Gastrocnemius medialis (tissue), 4 donors: ENCODE measurements at regions not wholly inside any gene's neighbourhood (a gene's known extent, or its start where the extent isn't known, plus 50 kb on each side); places are given as distances from the start of the nearest gene placed in this dataset.

Experiments used
- ATAC-seq, 2 donors: fragments of 150-250 bp; one replicate each; pipeline ENCODE4 v1.9.1; 2016
- DNase-seq, 2 donors: peaks; one replicate each; pipeline ENCODE4 v3.0.0-alpha.2; 2019
- H3K27ac ChIP-seq, 4 donors: fragments of 200-600 bp; sonication (generic); 1 replicate in 1 of 4; 2 replicates in 3 of 4; pipeline ENCODE4 v1.5.1; 2016 to 2018; ENCODE audit warnings: mild to moderate bottlenecking in 2 of 4, moderate library complexity in 1 of 4
- H3K27me3 ChIP-seq, 3 donors: fragments of 200-600 bp; sonication (generic) in 2 of 3; 1 replicate in 1 of 3; 2 replicates in 2 of 3; pipeline versions ENCODE4 v1.5.1 to v1.6.0; 2016 to 2019; ENCODE audit warnings: mild to moderate bottlenecking in 1 of 3, moderate library complexity in 1 of 3
- H3K36me3 ChIP-seq, 2 donors: fragments of 200-600 bp; sonication (generic) in 1 of 2; one replicate each; pipeline ENCODE4 v1.5.1; 2017 to 2018
- H3K4me1 ChIP-seq, 2 donors: fragments of 200-600 bp; sonication (generic) in 1 of 2; one replicate each; pipeline ENCODE4 v1.5.1; 2016 to 2017; ENCODE audit warnings: mild to moderate bottlenecking in 2 of 2
- H3K4me3 ChIP-seq, 4 donors: fragments of 200-600 bp; sonication (generic) in 3 of 4; 1 replicate in 1 of 4; 2 replicates in 3 of 4; pipeline ENCODE4 v1.5.1; 2016 to 2019; ENCODE audit warnings: mild to moderate bottlenecking in 2 of 4
- H3K9me3 ChIP-seq, 3 donors: fragments of 200-600 bp; sonication (generic) in 2 of 3; 1 replicate in 1 of 3; 2 replicates in 2 of 3; pipeline ENCODE4 v1.5.1; 2016 to 2019
- POLR2A ChIP-seq, 2 donors: fragments of 450-650 bp; IDR thresholded peaks; one replicate each; pipeline ENCODE4 v1.6.1; 2017; ENCODE audit warnings: antibody characterized with exemption in 2 of 2, mild to moderate bottlenecking in 2 of 2, moderate library complexity in 2 of 2
- in situ Hi-C, 4 donors: fragments of 200-750 bp; cut with MboI; loops; one replicate each; pipeline versions ENCODE4 v1.15.0 to v1.8.0; 2017; ENCODE audit warnings: low sequenced_read_pairs in 4 of 4
- intact Hi-C: fragments of 100-400 bp; cut with DNase I; formaldehyde crosslinking; loops from one replicate; pipeline ENCODE4 v1.15.1; 2023; ENCODE audit warnings: low total_unique reads
- TF ChIP-seq, protein P1 (sequence below), 5 experiments: fragments of 450-650 bp in 3 of 5; fragments of 200-600 bp in 2 of 5; sonication (generic) in 2 of 5; IDR thresholded peaks in 4 of 5; conservative IDR thresholded peaks in 1 of 5; 1 replicate in 4 of 5; 2 replicates in 1 of 5; pipeline ENCODE4 v1.5.1; 2016 to 2019; ENCODE audit warnings: antibody characterized with exemption in 5 of 5, mild to moderate bottlenecking in 3 of 5, moderate library complexity in 3 of 5

DNA sequence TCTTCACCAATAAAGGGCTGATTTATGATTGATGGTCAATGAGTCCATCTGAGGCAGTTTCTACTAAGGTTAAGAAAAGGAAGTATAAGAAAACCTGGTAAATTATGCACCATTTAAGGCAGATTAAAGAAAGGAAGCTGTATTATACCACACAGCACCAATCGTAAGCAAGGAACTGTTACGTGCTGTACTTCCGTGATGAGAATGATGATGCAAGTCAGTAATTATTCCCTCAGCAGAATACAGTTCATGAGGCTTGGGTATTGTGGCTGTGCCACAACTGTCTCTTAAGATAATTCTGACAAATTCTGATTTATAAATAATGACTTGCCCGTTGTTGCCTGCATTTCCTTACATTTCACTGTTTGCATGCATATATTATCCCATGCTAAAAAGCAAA, 699.0 kb downstream of the HDGFL1 start:
- Histone ChIP-seq H3K36me3 (no peaks in the 10 kb centered on the region), H3K4me1 (no peaks in the 10 kb centered on the region), H3K4me3 (no peak overlapping the region), H3K27me3 (no peaks in the 10 kb centered on the region), H3K9me3 (no peaks in the 10 kb centered on the region), H3K27ac (no peak overlapping the region)
- DNase-seq = no peak
- no peak for TF ChIP-seq POLR2A (IDR thresholded peaks at IDR 0.05)
- TF ChIP-seq, protein P1, sequence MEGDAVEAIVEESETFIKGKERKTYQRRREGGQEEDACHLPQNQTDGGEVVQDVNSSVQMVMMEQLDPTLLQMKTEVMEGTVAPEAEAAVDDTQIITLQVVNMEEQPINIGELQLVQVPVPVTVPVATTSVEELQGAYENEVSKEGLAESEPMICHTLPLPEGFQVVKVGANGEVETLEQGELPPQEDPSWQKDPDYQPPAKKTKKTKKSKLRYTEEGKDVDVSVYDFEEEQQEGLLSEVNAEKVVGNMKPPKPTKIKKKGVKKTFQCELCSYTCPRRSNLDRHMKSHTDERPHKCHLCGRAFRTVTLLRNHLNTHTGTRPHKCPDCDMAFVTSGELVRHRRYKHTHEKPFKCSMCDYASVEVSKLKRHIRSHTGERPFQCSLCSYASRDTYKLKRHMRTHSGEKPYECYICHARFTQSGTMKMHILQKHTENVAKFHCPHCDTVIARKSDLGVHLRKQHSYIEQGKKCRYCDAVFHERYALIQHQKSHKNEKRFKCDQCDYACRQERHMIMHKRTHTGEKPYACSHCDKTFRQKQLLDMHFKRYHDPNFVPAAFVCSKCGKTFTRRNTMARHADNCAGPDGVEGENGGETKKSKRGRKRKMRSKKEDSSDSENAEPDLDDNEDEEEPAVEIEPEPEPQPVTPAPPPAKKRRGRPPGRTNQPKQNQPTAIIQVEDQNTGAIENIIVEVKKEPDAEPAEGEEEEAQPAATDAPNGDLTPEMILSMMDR (IDR thresholded peaks at IDR 0.05 in 4 of 5, conservative IDR thresholded peaks at IDR 0.05 in 1 of 5) = no peak
- in situ Hi-C loops (no loop called here), intact Hi-C loops (no loop called here)
- no peak for ATAC-seq

DNA sequence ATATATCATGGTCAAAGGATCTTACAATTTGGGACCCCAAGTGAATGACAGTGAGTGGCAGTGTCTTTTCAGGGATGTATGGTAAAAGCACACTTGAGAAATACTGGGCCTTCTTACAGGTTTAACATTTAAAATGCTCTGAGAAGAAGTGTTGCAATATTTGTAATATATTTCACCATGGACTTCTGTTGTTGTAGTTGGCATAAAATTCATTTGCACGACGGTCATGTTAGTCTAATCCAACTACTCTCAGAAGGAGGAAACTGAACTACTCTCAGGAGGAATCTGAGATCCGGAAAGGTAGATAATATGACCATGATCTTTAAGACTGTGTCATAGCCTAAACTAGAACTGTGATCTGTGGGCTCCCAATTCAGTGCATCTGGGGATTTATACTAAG, 700.1 kb downstream of the HDGFL1 start:
- no peaks in the 10 kb centered on the region for H3K4me1 ChIP-seq
- intact Hi-C loops (no loop called here), in situ Hi-C loops (no loop called here)
- H3K27me3 ChIP-seq = no peaks in the 10 kb centered on the region
- DNase-seq (no peak), ATAC-seq (no peak)
- H3K4me3 ChIP-seq = no peak overlapping the region
- H3K27ac ChIP-seq = no peak overlapping the region
- no peaks in the 10 kb centered on the region for H3K9me3 ChIP-seq
- H3K36me3 ChIP-seq = no peaks in the 10 kb centered on the region
- TF ChIP-seq, protein P1 (IDR thresholded peaks at IDR 0.05 in 4 of 5, conservative IDR thresholded peaks at IDR 0.05 in 1 of 5) = no peak
- no peak for TF ChIP-seq POLR2A (IDR thresholded peaks at IDR 0.05)

DNA sequence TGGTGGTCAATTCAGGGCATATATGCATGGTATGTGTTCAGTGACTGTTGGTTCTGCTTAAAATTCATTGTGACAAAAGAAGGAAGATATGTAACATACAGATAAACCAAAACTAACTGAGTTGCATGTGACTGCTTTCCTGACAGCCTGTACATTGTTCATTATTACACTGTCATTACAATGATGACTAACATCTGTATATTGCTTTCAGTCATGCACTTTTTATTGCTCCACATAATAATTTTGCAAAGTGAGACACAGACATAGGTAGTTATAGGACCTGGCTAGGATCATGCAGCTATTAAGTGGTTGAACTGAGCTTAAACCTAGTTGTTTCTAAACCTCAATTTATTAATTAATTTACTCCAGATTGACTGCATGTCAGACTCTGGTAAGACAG, 703.2 kb downstream of the HDGFL1 start:
- no peak for ATAC-seq
- Histone ChIP-seq H3K4me1 (no peaks in the 10 kb centered on the region), H3K27ac (no peak overlapping the region), H3K9me3 (no peaks in the 10 kb centered on the region), H3K36me3 (no peaks in the 10 kb centered on the region), H3K27me3 (no peaks in the 10 kb centered on the region), H3K4me3 (no peak overlapping the region)
- TF ChIP-seq, protein P1 (IDR thresholded peaks at IDR 0.05 in 4 of 5, conservative IDR thresholded peaks at IDR 0.05 in 1 of 5) = no peak
- no peak for TF ChIP-seq POLR2A (IDR thresholded peaks at IDR 0.05)
- DNase-seq = no peak
- in situ Hi-C loops = no loop called here
- intact Hi-C loops = no loop called here

DNA sequence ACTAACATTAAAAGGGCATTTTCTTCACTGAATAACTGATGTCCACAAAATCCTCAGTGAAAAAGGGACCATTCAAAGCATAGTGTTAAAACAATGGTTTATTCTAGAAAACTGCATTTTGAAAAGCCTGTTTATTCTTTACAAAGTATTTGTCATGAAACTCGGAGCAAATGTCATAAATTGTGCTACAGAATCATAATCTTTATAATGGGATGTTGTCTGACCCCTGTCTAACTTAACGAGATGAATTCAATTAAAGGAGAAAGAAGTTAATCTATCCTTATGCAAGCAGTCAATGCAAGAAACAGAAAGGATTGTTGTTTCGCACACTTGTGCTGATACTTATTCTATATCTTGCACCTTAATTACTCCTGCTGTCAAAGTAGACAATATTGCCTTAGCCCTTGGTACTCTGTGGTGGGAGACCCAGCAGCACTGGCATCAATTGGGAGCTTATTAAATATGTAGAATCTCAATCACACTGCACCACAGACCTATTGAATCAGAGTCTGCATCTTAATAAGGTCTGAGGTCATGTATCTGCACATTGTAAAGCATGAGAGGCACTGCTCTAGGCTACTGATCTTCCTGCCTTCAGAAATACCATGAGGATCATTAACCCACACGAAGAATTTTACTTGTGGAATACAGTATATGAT, 708.3 kb downstream of the HDGFL1 start:
- in situ Hi-C loops = no loop called here
- no peak for ATAC-seq
- intact Hi-C loops = no loop called here

DNA sequence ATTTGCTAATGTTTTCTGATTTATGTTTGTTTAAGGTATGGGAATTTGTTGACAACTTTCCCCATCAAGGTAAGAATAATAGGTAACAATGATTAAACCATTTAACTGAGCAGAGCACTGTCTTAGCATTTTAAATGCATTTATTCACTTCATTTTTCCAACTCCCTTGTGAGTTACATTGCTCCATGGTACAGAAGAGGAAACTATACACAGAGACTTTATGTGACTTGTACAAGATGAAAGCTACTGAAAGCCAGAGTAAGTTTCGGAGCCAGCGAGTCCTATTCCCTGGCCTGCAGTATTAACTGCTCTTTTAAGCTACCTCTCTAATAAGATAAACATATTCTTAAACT, 708.8 kb downstream of the HDGFL1 start:
- ATAC-seq = no peak
- Histone ChIP-seq H3K36me3 (no peaks in the 10 kb centered on the region), H3K4me1 (no peaks in the 10 kb centered on the region), H3K4me3 (no peak overlapping the region), H3K27ac (no peak overlapping the region), H3K27me3 (no peaks in the 10 kb centered on the region), H3K9me3 (no peaks in the 10 kb centered on the region)
- intact Hi-C loops = no loop called here
- no peak for TF ChIP-seq POLR2A (IDR thresholded peaks at IDR 0.05)
- TF ChIP-seq, protein P1 (IDR thresholded peaks at IDR 0.05 in 4 of 5, conservative IDR thresholded peaks at IDR 0.05 in 1 of 5) = no peak
- in situ Hi-C loops = no loop called here
- no peak for DNase-seq

More for the DNA sequence above, 708.3 kb downstream of the HDGFL1 start:
- H3K27ac ChIP-seq = no peak overlapping the region
- H3K9me3 ChIP-seq = no peaks in the 10 kb centered on the region
- no peaks in the 10 kb centered on the region for H3K36me3 ChIP-seq
- no peak for TF ChIP-seq POLR2A (IDR thresholded peaks at IDR 0.05)
- no peaks in the 10 kb centered on the region for H3K4me1 ChIP-seq
- no peak for DNase-seq
- H3K4me3 ChIP-seq = no peak overlapping the region
- no peaks in the 10 kb centered on the region for H3K27me3 ChIP-seq
